A172 (cell line): ENCODE measurements at regions not wholly inside any gene's neighbourhood (a gene's known extent, or its start where the extent isn't known, plus 50 kb on each side); places are given as distances from the start of the nearest gene placed in this dataset.
"Not testable (repeated sequence)": the region's sequence is repeated elsewhere in the genome, so short reads cannot be mapped to it uniquely, and the experiment has no call there.

Experiments
- DNase-seq: peaks from one replicate; pipeline ENCODE4 v3.0.0-alpha.2; 2015; ENCODE audit warnings: low spot score

DNA sequence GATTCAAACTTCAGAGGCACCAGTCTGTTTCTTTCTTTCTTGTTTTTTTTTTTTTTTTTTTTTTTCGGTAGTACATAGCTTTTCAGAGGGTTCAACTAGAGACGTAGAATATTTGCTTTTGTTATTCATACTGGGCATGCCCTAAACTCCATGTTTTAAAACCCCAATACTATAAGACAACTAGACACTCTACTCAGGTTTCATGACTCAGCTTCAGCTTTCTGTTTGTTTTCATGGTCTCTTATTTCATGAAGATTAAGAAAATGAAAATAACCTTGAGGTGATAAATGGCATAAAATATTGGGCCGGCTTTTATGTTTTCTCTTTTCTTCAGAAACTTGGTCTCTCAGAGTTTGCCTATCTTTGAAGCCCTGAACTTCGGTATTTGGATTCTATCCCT, 2126.3 kb upstream of the ACO1 start:
- no peak for DNase-seq

DNA sequence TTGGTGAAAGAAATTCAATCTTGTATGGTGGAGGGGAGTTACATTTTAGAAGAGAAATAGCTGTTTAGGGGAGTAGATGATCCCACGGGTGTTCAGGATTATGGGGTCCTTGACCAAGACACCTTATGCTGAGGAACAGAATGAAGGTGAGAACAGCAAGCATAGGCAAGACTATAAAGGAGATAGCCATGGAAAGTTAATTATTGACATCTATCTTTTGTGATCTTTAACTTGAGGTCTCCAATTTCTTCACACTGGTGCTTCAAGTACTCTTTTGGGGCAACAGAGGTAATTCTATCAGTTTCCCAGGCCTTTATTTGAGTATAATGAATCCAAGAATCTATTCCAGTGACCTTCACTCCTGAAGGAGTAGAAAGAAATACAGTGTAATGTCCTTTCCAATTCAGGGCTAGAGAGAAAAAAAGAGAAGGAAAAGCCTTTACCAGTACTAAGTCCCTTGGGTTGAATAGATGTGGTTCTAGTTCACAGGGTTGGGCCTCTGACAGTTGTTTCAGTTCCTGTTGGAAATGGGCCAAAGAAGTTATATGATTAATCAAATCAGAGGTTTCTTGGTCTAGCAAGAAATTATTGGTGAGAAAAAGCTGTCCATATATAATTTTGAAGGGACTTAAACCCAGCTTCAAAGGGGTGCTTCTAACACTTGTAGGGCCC, 2104.1 kb upstream of the ACO1 start:
- DNase-seq: no peak

DNA sequence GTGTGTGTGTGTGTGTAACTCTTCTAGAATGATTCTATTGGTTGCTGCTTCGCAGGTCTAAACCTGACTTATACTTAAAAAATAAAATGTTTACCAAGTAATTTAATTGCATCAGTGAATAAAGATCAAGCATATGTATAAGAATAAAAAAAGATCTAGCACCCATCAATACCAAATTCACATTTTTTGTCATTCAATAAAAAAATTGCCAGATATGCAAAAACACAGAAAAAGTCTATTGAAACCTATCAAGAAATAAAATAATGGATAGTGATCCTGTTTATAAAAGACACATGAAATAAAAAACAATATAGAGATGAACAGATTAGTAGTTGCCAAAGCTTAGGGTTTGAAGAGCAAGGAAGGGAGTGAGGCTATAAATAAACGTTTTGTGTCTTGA, 2095.0 kb upstream of the ACO1 start:
- no peak for DNase-seq

DNA sequence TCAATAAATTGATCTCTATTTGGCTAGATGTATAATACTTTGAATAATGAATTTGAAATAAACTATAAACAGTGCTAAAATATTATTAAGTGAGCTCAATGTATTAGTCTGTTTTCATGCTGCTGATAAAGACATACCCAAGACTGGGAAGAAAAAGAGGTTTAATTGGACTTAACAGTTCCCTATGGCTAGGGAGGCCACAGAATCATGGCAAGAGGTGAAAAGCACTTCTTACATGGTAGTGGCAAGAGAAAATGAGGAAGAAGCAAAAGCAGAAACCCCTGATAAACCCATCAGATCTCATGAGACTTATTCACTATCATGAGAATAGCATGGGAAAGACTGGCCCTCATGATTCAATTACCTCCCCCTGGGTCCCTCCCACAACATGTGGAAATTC, 2092.4 kb upstream of the ACO1 start:
- DNase-seq: not testable (repeated sequence)

DNA sequence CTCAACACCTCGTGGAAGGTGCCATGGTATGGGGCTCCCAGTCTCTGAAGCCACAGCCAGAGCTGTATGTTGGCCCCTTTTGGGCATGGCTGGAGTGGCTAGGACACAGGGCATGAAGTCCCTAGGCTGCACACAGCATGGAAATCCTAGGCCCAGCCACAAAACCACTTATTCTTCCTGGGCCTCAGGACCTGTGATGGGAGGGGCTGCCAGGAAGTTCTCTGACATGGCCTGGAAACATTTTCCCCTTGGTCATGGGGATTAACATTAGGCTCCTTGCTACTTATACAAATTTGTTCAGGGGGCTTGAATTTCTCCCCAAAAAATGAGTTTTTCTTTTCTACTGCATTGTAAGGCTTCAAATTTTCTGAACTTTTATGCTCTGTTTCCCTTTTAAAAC, 2091.2 kb upstream of the ACO1 start:
- DNase-seq: no peak

DNA sequence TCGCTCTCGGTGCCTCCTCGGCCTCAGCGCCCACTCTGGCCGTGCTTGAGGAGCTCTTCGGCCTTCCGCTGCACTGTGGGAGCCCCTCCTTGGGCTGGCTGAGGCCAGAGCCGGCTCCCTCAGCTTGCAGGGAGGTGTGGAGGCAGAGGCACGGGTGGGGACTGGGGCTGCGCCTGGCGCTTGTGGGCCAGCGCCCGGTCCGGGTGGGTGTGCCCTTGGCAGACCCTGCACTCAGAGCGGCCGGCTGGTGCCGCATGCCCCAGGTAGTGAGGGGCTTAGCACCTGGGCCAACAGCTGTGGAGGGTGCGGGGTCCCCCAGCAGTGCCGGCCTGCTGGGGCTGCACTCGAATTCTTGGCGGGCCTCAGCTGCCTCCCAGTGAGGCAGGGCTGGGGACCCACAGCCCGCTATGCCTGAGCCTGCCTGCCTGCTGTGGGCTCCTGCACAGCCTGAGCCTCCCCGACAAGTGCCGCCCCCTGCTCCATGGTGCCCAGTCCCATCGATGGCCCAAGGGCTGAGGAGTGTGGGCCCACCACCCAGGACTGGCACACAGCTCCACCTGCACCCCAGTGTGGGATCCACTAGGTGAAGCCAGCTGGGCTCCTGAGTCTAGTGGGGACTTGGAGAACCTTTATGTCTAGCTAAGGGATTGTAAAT, 2085.2 kb upstream of the ACO1 start:
- DNase-seq: no peak

DNA sequence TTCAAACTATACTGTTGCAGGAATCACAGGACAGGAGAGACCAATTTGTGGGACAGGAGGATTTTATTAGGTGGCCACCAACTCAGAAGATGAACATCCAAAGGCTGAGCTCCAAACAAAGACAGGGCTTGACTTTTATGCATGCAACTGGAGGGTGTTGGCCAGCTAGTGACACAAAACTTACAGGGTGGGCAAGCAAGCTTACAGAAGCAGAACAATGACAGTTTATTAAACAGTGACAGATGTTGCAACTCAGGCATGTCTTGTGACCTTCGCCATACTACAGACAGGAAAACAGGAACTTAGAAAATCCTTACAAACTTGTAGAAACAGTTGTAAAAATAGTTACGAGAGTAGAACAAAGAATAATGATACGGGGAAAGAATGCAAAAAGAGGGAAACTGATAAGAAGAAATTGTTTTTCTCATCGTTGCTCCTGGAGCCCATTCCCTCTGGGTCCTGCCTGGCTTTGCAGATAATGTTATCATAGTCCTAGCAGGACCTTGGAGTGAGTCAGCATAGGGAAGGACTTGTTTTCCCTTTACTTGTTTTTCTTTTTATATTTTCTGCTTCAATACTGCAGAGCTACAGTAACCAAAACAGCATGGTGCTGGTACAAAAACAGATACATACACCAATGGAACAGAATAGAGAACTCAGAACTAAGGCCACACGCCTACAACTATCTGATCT, 2083.0 kb upstream of the ACO1 start:
- DNase-seq: no peak

DNA sequence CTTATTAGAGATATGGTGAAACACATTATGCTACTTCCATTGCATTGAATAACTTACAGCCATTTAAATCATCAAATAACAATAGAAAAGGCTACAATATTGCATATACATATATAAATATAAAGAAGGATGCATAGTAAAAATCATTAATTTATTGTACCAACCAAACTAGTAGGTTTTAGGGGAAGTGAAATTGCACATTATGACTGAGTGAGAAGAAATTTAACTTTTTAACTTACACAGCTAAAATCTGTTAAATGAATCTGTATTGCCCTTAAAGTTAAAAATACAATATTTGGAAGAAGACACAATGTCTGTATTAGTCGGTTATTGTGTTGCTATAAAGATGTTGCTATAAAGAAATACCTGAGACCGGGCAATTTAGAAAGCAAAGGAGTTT, 2073.7 kb upstream of the ACO1 start:
- no peak for DNase-seq

DNA sequence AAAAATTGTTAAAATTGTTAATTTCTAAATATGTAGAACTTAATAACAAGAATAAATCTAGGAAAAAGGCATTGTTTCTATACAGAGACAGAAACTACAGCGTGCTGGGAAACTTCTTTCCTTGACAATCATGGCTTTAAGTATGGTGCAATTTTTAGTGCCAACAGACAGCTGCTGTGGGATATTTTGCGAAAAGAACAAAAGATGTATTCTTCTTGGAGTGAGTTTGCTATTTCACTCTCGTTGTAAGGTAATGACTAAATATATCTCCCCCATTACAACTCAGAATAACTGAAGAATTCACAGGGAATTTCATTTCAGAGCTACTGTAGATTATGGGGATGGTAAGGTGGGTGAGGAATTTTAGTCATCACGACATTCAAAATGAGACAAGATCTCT, 2055.0 kb upstream of the ACO1 start:
- no peak for DNase-seq

DNA sequence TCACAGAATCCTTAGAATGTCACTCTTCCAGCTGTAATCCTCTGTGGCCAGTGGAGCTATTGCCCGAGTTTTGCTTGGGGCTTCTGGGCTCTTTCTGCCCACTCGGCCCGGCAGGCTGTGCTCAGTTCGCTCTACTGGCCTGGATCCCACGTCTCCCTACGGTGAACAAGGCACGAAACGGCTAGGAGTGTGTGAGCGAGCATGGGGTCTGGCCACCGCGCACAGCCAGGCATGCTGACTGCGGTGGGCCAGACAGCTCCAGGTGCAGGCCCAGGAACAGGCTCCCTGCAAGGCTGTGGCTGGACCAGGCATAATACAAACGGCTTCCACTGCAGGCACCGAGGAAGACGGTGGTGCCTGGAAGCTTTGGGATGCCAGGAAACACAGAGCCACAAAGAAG, 2035.5 kb upstream of the ACO1 start:
- no peak for DNase-seq

DNA sequence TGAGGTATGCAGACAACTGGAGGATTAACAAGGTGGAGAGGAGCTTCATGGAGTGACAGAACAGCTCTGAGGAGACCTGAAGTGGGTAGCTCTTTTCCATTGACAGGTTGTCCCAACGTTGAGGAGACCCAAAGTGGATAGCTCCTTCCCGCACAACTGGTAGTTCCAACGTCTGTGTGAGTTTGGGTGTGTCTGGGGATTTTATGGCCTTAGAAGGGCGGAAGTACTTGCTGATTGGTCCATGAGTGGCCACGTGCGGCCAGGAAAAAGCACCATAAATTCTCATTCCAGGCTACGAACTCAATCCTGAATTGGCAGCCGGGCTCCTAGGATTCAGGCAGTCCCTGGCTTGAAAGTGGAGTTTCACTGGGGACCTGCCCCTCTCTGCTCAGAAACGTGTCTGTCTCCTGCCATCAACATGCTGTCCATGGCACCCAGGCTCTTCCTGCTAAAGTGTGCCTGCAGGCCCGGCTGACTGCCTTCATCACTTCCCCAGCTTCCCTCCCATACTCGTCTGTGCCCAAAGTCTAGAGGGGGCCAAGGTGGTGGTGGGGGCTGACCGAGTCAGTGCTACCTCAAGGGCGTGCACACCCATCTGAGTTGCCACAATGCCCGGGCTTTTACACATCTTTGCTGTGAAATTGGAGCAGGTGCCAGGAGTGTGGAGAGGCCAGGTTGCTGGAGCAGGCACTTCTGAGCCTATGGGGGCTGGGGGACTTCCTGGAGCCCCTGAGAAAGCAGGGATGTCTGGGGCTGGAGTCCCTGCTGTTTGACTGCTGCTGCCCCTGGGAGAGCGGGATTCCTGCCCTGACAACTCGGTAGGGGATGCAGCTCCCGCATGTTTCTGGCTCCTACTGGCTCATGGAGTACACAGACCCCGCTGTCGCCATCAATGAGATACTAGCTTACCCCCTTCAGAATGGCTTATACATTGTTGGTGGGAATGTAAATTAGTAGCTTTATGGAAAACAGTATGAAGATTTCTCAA, 2034.6 kb upstream of the ACO1 start:
- no peak for DNase-seq

DNA sequence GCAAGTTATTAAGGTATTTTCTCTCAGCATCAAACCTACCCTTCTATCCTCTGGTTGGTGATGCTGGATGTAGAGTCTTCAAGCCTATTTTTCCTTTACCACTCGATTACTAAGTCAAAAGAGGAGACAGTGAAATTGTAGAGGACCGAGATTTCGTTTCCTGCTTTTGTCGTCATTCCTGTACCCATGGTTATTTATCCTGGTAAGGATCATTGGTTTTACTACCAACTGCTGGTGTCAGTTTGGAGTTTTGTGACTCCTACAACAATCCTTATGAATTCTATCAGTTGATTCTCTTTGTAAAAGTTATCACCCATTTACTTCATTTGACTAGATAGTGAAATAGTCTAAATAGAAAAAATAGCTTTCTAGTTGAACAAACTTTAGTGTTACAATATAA, 2028.2 kb upstream of the ACO1 start:
- no peak for DNase-seq

DNA sequence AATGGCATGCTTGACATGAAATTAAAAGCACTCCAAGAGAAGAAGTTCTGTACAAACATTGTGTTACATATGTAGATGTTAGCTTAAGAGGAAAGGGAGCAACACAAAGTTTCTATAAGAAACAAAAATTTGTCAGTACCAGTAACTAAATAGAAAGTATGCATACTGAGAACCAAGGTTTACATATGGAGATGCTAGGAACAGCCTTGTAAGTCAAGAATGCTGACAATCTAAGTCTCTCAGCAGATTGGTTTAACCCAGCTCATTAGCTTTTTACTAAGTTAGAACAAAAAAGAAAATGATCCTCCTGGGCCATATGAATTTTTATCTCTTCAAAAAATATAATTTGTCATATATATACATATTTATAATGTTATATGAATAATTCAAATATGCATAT, 2022.1 kb upstream of the ACO1 start:
- DNase-seq: no peak

DNA sequence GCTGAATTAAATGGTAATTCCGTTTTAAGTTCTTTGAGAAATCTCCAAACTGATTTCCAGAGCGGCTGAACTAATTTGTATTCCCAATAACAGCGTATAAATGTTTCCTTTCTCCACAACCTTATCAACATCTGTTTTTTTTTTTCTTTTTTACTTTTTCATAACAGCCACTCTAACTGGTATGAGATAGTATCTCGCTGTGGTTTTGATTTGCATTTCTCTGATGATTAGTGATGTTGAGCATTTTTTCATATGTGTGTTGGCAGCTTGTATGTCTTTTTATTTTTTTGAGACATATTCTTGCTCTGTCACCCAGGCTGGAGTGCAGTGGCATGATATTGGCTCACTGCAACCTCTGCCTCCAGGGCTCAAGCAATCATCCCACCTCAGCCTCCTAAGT, 2018.3 kb upstream of the ACO1 start:
- not testable (repeated sequence) for DNase-seq

DNA sequence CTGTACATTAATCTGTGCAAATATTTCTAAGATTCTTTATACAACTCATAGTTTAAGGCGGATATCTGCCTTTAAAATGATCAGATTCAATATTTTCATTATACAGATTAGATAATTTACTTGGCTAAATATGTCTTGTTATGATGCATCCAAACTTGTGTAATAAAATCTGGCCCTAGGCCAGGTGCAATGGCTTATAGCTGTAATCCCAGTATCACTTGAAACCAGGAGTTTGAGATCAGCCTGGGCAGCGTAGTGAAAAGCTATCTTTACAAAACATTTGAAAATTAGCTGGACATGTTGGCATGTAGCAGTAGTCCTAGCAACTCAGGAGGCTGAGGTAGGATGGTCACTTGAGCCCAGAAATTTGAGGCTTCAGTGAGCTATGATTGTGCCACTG, 2002.2 kb upstream of the ACO1 start:
- DNase-seq: no peak

DNA sequence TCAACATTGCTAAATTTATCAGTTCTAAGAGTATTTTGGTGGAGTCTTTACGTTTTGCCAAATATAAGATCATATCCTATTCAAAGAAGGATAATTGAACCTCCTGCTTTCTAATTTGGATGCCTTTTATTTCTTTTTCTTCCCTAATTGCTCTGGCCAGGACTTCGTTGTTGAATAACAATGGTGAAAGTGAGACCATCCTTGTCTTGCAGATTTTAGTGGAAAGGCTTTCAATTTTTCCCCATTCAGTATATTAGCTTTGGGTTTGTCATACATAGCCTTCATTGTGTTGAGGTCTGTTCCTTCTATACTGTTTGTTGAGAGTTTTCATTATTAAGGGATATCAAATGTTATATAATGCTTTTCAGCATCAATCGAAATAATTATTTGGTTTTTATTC, 1974.2 kb upstream of the ACO1 start:
- DNase-seq: no peak

DNA sequence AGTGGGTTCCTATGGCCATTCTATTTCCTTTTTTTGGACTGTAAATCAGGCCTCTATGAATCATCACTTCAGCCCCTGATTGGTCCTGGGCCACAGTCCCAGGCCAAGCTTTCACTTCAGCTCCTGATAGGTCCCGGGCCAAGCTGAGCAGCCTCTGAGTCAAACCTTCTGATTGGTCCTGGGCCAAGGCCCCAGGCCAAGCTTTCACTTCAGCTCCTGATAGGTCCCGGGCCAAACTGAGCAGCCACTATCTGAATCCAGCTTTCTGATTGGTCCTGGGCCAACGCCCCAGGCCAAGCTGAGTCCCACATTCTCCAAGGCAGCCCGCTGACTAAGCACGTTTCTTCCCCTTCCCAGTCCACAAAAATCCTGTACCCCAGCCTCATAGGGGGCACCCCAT, 1972.9 kb upstream of the ACO1 start:
- DNase-seq: no peak

DNA sequence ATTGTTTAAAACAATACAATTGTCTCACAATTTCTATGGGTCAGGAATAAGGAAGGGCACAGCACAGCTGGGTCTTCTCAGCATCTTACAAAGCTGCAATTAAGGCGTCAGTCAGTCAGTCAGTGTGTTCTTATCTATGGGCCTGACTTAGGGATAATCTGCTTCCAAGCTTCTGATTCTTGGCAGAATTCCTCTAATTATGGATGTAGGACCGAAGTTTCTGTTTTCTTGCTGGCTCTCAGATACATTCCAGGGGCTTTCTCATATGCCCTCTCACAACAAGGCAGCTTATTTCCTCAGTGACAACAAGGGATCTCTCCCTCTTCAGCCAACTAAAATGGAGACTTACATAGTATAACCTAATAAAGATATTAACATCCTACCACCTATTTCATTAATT, 1925.3 kb upstream of the ACO1 start:
- DNase-seq: no peak

DNA sequence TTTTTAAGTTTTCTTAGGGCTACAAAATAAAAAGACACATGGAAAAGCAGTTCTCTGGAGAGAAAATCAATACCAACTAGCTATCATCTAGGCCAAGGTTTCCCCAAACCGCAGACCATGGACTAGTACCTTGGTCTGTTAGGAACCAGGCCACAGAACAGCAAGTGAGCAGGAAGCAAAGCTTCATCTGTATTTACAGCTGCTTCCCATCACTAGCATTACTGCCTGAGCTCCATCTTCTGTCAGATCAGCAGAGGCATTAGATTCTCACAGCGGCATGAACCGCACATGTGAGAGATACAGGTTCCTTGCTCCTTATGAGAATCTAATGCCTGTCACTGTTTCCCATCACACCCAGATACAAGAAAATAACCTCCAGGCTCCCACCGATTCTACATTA, 1907.6 kb upstream of the ACO1 start:
- DNase-seq: no peak

DNA sequence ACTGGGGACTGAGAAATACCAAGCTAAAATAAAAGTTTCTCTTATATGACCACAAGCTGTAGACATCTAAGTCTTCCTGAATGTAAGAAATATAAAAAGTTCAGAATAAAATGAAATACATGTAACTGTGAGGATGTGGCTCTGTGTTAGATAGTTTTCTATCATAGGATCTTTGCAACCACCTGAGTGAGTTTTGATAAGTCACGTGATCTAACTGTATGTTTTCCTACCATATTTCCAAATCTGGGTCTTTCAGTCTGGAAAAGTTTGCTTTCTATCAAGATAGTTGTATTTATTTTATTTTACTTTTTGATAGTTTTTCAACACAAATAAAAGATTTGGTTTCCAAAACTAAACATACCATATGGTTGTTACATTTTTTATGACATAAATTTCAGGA, 1905.8 kb upstream of the ACO1 start:
- no peak for DNase-seq

DNA sequence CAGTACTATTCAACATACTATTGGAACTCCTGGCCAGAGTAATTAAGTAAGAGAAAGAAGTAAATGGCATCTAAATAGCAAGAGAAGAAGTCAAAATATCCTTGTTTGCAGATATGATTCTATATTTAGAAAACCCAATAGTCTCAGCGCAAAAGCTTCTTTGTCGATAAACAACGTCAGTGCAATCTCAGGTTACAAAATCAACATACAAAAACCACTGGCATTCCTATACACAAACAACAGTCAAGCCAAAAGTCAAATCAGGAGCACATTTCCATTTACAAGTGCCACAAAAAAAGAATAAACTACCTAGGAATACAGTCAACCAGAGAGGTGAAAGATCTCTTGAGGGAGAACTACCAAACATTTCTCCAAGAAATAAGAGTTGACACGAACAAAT, 1901.9 kb upstream of the ACO1 start:
- DNase-seq: no peak

DNA sequence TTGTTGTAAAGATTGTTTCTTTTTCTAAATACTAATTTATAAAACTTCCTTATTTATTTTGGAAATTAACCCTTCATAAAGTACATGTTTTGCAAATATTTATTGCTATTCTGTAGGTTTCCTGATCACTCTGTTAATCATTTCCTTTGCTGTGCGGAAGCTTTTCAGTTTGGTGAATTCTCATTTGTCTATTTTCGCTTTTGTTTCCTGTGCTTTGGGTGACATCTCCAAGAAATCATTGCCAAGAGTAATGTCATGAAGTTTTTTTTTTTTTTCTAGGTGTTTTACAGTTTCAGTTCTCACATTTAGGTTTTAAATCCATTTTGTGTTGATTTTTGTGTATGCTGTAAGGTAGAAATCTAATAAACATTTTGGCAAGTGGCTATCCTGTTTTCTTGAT, 1899.8 kb upstream of the ACO1 start:
- DNase-seq: no peak
